ENCODE measurements at regions not wholly inside any gene's neighbourhood (a gene's known extent, or its start where the extent isn't known, plus 50 kb on each side); places are given as distances from the start of the nearest gene placed in this dataset.

- CTCF ChIA-PET = no interaction called here
Measured at GRCh38 chr20:56859039-56859800, 230.1 kb downstream of the TFAP2C start.

More at GRCh38 chr20:56859039-56859800, 230.1 kb downstream of the TFAP2C start:
- RAD21 ChIA-PET (ENCODE audit: low non-redundant PET in 1 of 2, low total read pairs in 2 of 2, uncharacterized antibody in 2 of 2, unreplicated experiment in 2 of 2) = no interaction called here
- H3K4me2 ChIP-seq (ENCODE audit: low read length) = no peak overlapping the region
- H2AFZ ChIP-seq (ENCODE audit: low read depth, low read length, poor library complexity, severe bottlenecking) = no peak overlapping the region
- H3K27me3 ChIP-seq (ENCODE audit: insufficient read depth, low read length) = peaks cover 19% of the 10 kb centered on the region; the same call in 1 of the 2 replicates
- H4K20me1 ChIP-seq (ENCODE audit: insufficient read depth) = no peaks in the 10 kb centered on the region
- H3K9ac ChIP-seq (ENCODE audit: low read length) = no peak overlapping the region
- POLR2A ChIA-PET = no interaction called here
- BruUV-seq (replicated peaks) = no TSS peak
- no peaks in the 10 kb centered on the region for H3K9me2 ChIP-seq (ENCODE audit: insufficient read depth)
- H3K9me3 ChIP-seq (ENCODE audit: control insufficient read depth in 1 of 2, insufficient read depth in 1 of 2, low read depth in 1 of 2, low read length in 2 of 2) = no peaks in the 10 kb centered on the region
- ATAC-seq (no peak), DNase-seq (ENCODE audit: low read depth, low spot score) (no peak)
- H3K36me3 ChIP-seq (ENCODE audit: control insufficient read depth in 1 of 2, insufficient read depth in 2 of 2, low read length in 2 of 2) = no peaks in the 10 kb centered on the region
- no peak overlapping the region for H3K27ac ChIP-seq (ENCODE audit: low read depth, low read length)
- intact Hi-C loops (cut with micrococcal nuclease) = no loop called here
- no peaks in the 10 kb centered on the region for H3K4me1 ChIP-seq (ENCODE audit: control insufficient read depth in 1 of 2, insufficient read depth in 2 of 2, low read length in 2 of 2)
- no peak for TF ChIP-seq ZFX (IDR thresholded peaks at IDR 0.05)
- TF ChIP-seq ELF1 (IDR thresholded peaks at IDR 0.05; ENCODE audit: borderline replicate concordance, low read depth) = no peak
- TF ChIP-seq CEBPB (IDR thresholded peaks at IDR 0.05; ENCODE audit: low read depth) = no peak
- no peak for TF ChIP-seq RAD21 (IDR thresholded peaks at IDR 0.05; ENCODE audit: low read depth)
- TF ChIP-seq SP1 (IDR thresholded peaks at IDR 0.05; ENCODE audit: low read depth) = no peak
- no peak for TF ChIP-seq CTCF (IDR thresholded peaks at IDR 0.05 in 2 of 3, conservative IDR thresholded peaks at IDR 0.05 in 1 of 3; ENCODE audit: borderline replicate concordance in 1 of 3, insufficient read depth in 1 of 3, low read depth in 2 of 3, low read length in 2 of 3)
- TF ChIP-seq ZNF274 (IDR thresholded peaks at IDR 0.05; ENCODE audit: low read depth, low read length) = no peak
- no peak for TF ChIP-seq REST (IDR thresholded peaks at IDR 0.05; ENCODE audit: low read depth)
- TF ChIP-seq, protein P1, sequence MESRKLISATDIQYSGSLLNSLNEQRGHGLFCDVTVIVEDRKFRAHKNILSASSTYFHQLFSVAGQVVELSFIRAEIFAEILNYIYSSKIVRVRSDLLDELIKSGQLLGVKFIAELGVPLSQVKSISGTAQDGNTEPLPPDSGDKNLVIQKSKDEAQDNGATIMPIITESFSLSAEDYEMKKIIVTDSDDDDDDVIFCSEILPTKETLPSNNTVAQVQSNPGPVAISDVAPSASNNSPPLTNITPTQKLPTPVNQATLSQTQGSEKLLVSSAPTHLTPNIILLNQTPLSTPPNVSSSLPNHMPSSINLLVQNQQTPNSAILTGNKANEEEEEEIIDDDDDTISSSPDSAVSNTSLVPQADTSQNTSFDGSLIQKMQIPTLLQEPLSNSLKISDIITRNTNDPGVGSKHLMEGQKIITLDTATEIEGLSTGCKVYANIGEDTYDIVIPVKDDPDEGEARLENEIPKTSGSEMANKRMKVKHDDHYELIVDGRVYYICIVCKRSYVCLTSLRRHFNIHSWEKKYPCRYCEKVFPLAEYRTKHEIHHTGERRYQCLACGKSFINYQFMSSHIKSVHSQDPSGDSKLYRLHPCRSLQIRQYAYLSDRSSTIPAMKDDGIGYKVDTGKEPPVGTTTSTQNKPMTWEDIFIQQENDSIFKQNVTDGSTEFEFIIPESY (IDR thresholded peaks at IDR 0.05; ENCODE audit: extremely low read depth, insufficient replicate concordance, low read length) = no peak
- no peak for TF ChIP-seq POLR2A (IDR thresholded peaks at IDR 0.05; ENCODE audit: borderline replicate concordance, extremely low read depth, insufficient read depth, insufficient read length)
- TF ChIP-seq EZH2phosphoT487 (IDR thresholded peaks at IDR 0.05; ENCODE audit: borderline replicate concordance) = no peak
- no peak for TF ChIP-seq YY1 (IDR thresholded peaks at IDR 0.05; ENCODE audit: extremely low read depth, insufficient replicate concordance, low read depth, low read length)
- TF ChIP-seq EGR1 (IDR thresholded peaks at IDR 0.05; ENCODE audit: low read depth) = no peak
- TF ChIP-seq SRF (IDR thresholded peaks at IDR 0.05; ENCODE audit: low read depth) = no peak
- TF ChIP-seq, protein P2, sequence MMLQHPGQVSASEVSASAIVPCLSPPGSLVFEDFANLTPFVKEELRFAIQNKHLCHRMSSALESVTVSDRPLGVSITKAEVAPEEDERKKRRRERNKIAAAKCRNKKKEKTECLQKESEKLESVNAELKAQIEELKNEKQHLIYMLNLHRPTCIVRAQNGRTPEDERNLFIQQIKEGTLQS (IDR thresholded peaks at IDR 0.05) = no peak
- TF ChIP-seq SIN3A (IDR thresholded peaks at IDR 0.05; ENCODE audit: low read depth) = no peak
- TF ChIP-seq TCF7L2 (IDR thresholded peaks at IDR 0.05; ENCODE audit: borderline replicate concordance, extremely low read depth, insufficient read depth, insufficient read length) = no peak
- TF ChIP-seq CBX3 (IDR thresholded peaks at IDR 0.05; ENCODE audit: low read depth) = no peak
- no peak for TF ChIP-seq FOSL1 (IDR thresholded peaks at IDR 0.05; ENCODE audit: low read depth)
- TF ChIP-seq MAX (IDR thresholded peaks at IDR 0.05) = no peak
- H3K79me2 ChIP-seq (ENCODE audit: insufficient read depth, low read length) = no peaks in the 10 kb centered on the region
- no peak overlapping the region for H3K4me3 ChIP-seq (replicated peaks in 1 of 2; ENCODE audit: low read depth in 1 of 2, low read length in 2 of 2)
